HUES64 (cell line): ENCODE measurements at regions not wholly inside any gene's neighbourhood (a gene's known extent, or its start where the extent isn't known, plus 50 kb on each side); places are given as distances from the start of the nearest gene placed in this dataset.

ENCODE experiments used
- H3K27ac ChIP-seq: 2 replicates; pipeline ENCODE4 v1.7.0; 2013; ENCODE audit warnings: low read depth, low read length, inconsistent platforms
- H3K27me3 ChIP-seq: 2 replicates; pipeline ENCODE4 v1.6.1; 2013; ENCODE audit warnings: mild to moderate bottlenecking, low read length; ENCODE audit not compliant: insufficient read depth
- H3K36me3 ChIP-seq: 2 replicates; pipeline ENCODE4 v1.6.1; 2013; ENCODE audit warnings: mild to moderate bottlenecking, low read length; ENCODE audit not compliant: insufficient read depth
- H3K4me1 ChIP-seq: 2 replicates; pipeline ENCODE4 v1.6.1; 2013; ENCODE audit warnings: mild to moderate bottlenecking, low read length, moderate library complexity; ENCODE audit not compliant: insufficient read depth
- H3K4me3 ChIP-seq: 2 replicates; pipeline ENCODE4 v1.5.1; 2013; ENCODE audit warnings: mild to moderate bottlenecking, low read length, moderate library complexity
- H3K9ac ChIP-seq: 2 replicates; pipeline ENCODE4 v1.6.1; 2013; ENCODE audit warnings: mild to moderate bottlenecking, low read depth, low read length
- H3K9me3 ChIP-seq: 2 replicates; pipeline ENCODE4 v1.6.1; 2013; ENCODE audit warnings: low read depth, low read length; ENCODE audit not compliant: insufficient read depth
- WGBS: fragments of 150-250, 120-280 bp; methylation state at CpG from one replicate; pipeline ENCODE4 v1.1.7; 2013; ENCODE audit warnings: missing lambda C conversion rate; 5-methylcytosine and 5-hydroxymethylcytosine counted together

GRCh38 chr5:89377767-89378455, 494.9 kb upstream of the MEF2C start:
- H3K4me1 ChIP-seq, result no peaks in the 10 kb centered on the region
- no peaks in the 10 kb centered on the region for H3K9me3 ChIP-seq
- WGBS, result 91% methylated on average over 13 of the region's 13 CpGs
- H3K27me3 ChIP-seq, result no peaks in the 10 kb centered on the region
- H3K36me3 ChIP-seq, result no peaks in the 10 kb centered on the region
- H3K4me3 ChIP-seq, result no peak overlapping the region
- H3K27ac ChIP-seq, result no peak overlapping the region
- H3K9ac ChIP-seq, result no peak overlapping the region

GRCh38 chr5:89374818-89375521, 492.0 kb upstream of the MEF2C start:
- no peak overlapping the region for H3K9ac ChIP-seq
- no peak overlapping the region for H3K27ac ChIP-seq
- H3K4me3 ChIP-seq, result no peak overlapping the region
- H3K9me3 ChIP-seq, result no peaks in the 10 kb centered on the region
- H3K36me3 ChIP-seq, result no peaks in the 10 kb centered on the region
- no peaks in the 10 kb centered on the region for H3K4me1 ChIP-seq
- H3K27me3 ChIP-seq, result no peaks in the 10 kb centered on the region

GRCh38 chr5:89374144-89374784, 491.3 kb upstream of the MEF2C start:
- Histone ChIP-seq H3K4me3 (no peak overlapping the region), H3K36me3 (no peaks in the 10 kb centered on the region), H3K27me3 (no peaks in the 10 kb centered on the region), H3K4me1 (no peaks in the 10 kb centered on the region), H3K27ac (no peak overlapping the region), H3K9me3 (no peaks in the 10 kb centered on the region), H3K9ac (no peak overlapping the region)
- 100% methylated on average over 1 of the region's 1 CpG for WGBS

GRCh38 chr5:89372176-89372575, 489.2 kb upstream of the MEF2C start:
- no peak overlapping the region for H3K27ac ChIP-seq
- no peaks in the 10 kb centered on the region for H3K4me1 ChIP-seq
- no peaks in the 10 kb centered on the region for H3K36me3 ChIP-seq
- no peaks in the 10 kb centered on the region for H3K27me3 ChIP-seq
- H3K4me3 ChIP-seq, result no peak overlapping the region
- WGBS, result 100% methylated on average over 1 of the region's 1 CpG
- H3K9ac ChIP-seq, result no peak overlapping the region
- H3K9me3 ChIP-seq, result no peaks in the 10 kb centered on the region

- Histone ChIP-seq H3K36me3 (no peaks in the 10 kb centered on the region), H3K27ac (no peak overlapping the region)
Observed at GRCh38 chr5:89371646-89372045, 488.7 kb upstream of the MEF2C start.

GRCh38 chr5:89359046-89359445, 476.1 kb upstream of the MEF2C start:
- Histone ChIP-seq H3K4me1 (peaks cover 6% of the 10 kb centered on the region), H3K27ac (no peak overlapping the region), H3K4me3 (no peak overlapping the region), H3K36me3 (no peaks in the 10 kb centered on the region), H3K9ac (no peak overlapping the region), H3K9me3 (no peaks in the 10 kb centered on the region), H3K27me3 (no peaks in the 10 kb centered on the region)
- 84% methylated on average over 3 of the region's 3 CpGs for WGBS

More at GRCh38 chr5:89371646-89372045, 488.7 kb upstream of the MEF2C start:
- 83% methylated on average over 1 of the region's 1 CpG for WGBS
- Histone ChIP-seq H3K4me1 (no peaks in the 10 kb centered on the region), H3K4me3 (no peak overlapping the region), H3K9me3 (no peaks in the 10 kb centered on the region), H3K27me3 (no peaks in the 10 kb centered on the region), H3K9ac (no peak overlapping the region)

GRCh38 chr5:89353837-89354551, 471.0 kb upstream of the MEF2C start:
- no peaks in the 10 kb centered on the region for H3K36me3 ChIP-seq
- H3K27ac ChIP-seq, result no peak overlapping the region
- H3K9me3 ChIP-seq, result no peaks in the 10 kb centered on the region
- 76% methylated on average over 1 of the region's 1 CpG for WGBS
- H3K9ac ChIP-seq, result no peak overlapping the region
- H3K4me1 ChIP-seq, result no peaks in the 10 kb centered on the region
- no peak overlapping the region for H3K4me3 ChIP-seq
- H3K27me3 ChIP-seq, result no peaks in the 10 kb centered on the region

GRCh38 chr5:89351975-89352374, 469.0 kb upstream of the MEF2C start:
- Histone ChIP-seq H3K36me3 (no peaks in the 10 kb centered on the region), H3K4me3 (no peak overlapping the region), H3K27ac (no peak overlapping the region), H3K27me3 (no peaks in the 10 kb centered on the region), H3K9ac (no peak overlapping the region), H3K9me3 (no peaks in the 10 kb centered on the region), H3K4me1 (no peaks in the 10 kb centered on the region)

GRCh38 chr5:89351222-89351621, 468.2 kb upstream of the MEF2C start:
- H3K27ac ChIP-seq, result no peak overlapping the region

GRCh38 chr5:89350684-89351083, 467.7 kb upstream of the MEF2C start:
- Histone ChIP-seq H3K27me3 (no peaks in the 10 kb centered on the region), H3K36me3 (no peaks in the 10 kb centered on the region), H3K9ac (no peak overlapping the region), H3K4me1 (no peaks in the 10 kb centered on the region), H3K27ac (no peak overlapping the region), H3K9me3 (no peaks in the 10 kb centered on the region), H3K4me3 (no peak overlapping the region)

More at GRCh38 chr5:89351222-89351621, 468.2 kb upstream of the MEF2C start:
- WGBS, result 96% methylated on average over 4 of the region's 4 CpGs
- H3K4me1 ChIP-seq, result no peaks in the 10 kb centered on the region
- H3K9me3 ChIP-seq, result no peaks in the 10 kb centered on the region
- H3K4me3 ChIP-seq, result no peak overlapping the region
- no peak overlapping the region for H3K9ac ChIP-seq
- H3K27me3 ChIP-seq, result no peaks in the 10 kb centered on the region
- H3K36me3 ChIP-seq, result no peaks in the 10 kb centered on the region
